GM10266 (cell line): ENCODE measurements at regions not wholly inside any gene's neighbourhood (a gene's known extent, or its start where the extent isn't known, plus 50 kb on each side); places are given as distances from the start of the nearest gene placed in this dataset.

Source experiments
- DNase-seq: peaks from one replicate; pipeline ENCODE4 v3.0.0; 2012; ENCODE audit errors: extremely low spot score
- TF ChIP-seq, protein P1 (sequence below): IDR thresholded peaks from 2 replicates; pipeline ENCODE4 v1.5.1; 2012; ENCODE audit warnings: mild to moderate bottlenecking, low read depth; ENCODE audit not compliant: control insufficient read depth, insufficient read depth; ENCODE audit errors: missing control alignments

DNA sequence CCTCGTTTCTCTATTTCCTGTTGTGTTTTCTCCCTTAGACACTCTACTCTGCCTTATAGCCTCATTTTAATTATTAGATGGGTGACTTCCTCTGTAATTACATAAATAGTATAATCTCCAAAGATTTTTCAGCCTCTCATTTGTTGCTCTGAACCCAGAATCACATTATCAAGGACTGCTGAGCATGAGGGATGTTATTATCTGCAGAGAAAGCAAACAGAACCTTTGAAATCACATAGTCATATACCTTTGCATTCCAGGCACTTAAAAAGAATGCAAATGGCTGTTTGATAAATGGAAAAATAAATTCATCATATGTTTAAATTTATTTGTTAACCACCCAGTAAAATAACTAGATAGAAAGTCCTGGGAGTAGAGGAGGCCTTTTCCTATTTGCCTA is 305.1 kb upstream of the PPP1R2C start:
- no peak for DNase-seq
- TF ChIP-seq, protein P1, sequence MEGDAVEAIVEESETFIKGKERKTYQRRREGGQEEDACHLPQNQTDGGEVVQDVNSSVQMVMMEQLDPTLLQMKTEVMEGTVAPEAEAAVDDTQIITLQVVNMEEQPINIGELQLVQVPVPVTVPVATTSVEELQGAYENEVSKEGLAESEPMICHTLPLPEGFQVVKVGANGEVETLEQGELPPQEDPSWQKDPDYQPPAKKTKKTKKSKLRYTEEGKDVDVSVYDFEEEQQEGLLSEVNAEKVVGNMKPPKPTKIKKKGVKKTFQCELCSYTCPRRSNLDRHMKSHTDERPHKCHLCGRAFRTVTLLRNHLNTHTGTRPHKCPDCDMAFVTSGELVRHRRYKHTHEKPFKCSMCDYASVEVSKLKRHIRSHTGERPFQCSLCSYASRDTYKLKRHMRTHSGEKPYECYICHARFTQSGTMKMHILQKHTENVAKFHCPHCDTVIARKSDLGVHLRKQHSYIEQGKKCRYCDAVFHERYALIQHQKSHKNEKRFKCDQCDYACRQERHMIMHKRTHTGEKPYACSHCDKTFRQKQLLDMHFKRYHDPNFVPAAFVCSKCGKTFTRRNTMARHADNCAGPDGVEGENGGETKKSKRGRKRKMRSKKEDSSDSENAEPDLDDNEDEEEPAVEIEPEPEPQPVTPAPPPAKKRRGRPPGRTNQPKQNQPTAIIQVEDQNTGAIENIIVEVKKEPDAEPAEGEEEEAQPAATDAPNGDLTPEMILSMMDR = no peak

DNA sequence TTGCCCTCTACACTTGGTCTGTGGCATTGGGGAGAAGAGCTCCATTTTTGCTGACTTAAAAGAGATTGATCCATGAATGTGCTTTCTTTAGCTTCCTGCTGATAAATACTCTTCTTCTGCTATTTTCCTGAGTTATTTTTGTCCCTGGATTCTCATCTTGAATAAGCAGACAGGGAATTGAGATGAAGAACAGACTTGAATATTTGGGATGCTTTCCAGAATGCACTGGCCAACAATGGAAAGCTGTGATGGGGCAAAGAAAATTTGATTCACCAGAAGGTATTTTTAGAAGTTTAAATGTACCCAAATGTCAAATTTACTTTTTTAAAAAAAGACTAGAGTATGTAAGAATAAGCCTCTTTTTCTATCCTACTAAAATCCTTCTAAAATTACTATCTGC is 309.9 kb upstream of the PPP1R2C start:
- no peak for DNase-seq
- TF ChIP-seq, protein P1 = no peak

DNA sequence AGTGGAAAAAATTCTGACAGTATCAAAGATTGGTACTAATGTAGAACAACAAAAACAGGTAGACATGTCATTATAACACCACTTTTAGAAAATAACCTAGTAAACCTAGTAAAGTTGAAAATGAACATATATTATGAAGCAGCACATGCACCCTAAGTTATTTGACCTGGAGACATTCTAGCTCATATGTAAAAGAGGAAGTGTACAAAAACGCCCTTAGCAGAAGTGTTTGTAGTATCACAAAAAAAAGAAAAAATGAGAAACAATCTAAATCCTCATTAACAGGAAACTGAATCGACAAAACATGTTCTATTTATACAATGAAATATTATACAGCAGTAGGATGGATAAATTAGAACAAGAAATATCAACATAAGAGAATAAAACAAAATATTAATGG is 318.9 kb upstream of the PPP1R2C start:
- no peak for DNase-seq
- TF ChIP-seq, protein P1 = no peak

DNA sequence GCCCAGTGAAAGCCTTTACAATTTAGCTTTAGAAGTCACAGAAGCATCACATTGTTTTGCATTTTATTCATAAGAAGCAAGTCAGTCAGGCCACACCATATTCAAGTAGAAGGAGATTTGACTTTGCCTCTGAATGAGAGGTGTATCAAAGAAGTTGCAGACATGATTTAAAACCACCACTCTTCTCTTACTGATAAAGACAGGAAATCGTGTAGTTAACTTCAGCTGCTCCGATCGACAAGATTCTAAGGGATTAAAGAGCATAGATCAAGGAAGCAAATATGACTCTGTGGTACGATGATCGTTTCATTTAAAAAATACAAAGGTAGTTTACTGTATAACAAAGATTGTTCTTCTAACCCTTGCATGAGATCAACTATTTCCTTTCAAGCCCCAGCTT is 328.0 kb upstream of the PPP1R2C start:
- DNase-seq = no peak
- TF ChIP-seq, protein P1 = no peak

DNA sequence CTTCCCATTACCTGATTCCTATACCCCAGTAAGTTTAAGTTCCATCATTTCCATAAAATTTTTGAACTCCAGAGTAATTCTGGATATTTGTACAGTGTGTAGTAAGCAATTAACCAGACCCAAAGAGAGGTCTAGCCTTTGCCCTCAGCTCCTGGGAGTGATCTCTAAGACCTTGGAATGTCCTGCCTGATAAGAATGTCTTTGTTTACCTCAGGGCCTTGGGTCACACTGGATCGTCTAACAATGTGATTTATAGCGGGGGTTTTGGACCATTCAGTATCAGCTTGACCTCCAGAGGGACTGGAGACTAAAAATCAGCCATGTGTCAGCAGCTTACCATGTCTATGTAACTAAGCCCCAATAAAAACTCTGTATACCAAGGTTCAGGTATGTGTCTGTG is 330.9 kb upstream of the PPP1R2C start:
- DNase-seq = no peak
- TF ChIP-seq, protein P1 = no peak

DNA sequence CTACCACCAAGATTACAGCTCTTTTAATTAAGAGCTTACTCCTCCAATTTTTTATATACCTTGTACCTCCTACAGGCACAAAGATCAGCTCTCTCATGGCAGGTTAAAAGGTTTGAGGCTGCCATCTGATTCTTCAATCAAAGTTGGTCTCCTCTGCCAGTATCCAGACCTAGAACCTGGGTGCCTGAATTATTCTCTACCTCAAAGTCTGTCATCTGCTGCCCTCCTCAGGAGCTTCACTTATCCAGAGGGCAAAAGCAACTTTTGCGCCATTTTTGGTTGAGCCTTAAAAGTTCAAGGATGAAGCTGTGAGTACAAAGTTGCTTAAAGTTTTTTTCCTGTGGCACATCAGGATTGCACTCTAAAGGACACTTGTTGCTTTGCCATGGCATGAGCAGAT is 343.7 kb upstream of the PPP1R2C start:
- TF ChIP-seq, protein P1 = no peak
- no peak for DNase-seq

DNA sequence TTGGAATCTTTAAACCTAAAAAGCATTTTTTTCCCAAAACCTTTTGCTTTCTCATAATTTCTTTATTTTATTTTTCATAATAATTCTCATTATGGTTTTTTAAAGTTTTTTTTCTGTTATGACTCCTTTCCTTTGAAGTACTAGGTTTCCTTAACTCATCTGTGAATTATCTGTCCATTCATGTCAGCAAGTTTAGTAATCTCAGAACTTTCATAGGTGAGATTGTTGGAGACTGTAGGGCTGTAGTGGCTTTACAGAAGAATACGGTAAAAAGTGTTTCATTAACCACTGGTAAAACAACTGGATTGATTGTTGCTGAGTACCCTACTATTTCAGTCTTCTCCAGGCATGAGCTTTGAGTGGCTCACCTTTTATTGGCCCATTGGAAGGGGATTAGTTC is 361.7 kb upstream of the PPP1R2C start:
- TF ChIP-seq, protein P1 = no peak

More for the DNA sequence above, 361.7 kb upstream of the PPP1R2C start:
- no peak for DNase-seq
